ENCODE measurements at regions not wholly inside any gene's neighbourhood (a gene's known extent, or its start where the extent isn't known, plus 50 kb on each side); places are given as distances from the start of the nearest gene placed in this dataset.

- no peak for TF ChIP-seq CTCF (IDR thresholded peaks at IDR 0.05; ENCODE audit: borderline replicate concordance, extremely low read depth, low read length, poor library complexity, severe bottlenecking)
- no peak for TF ChIP-seq EZH2 (IDR thresholded peaks at IDR 0.05; ENCODE audit: borderline replicate concordance, low read depth, low read length, severe bottlenecking)
These were observed 249.7 kb downstream of the ETAA1 start for GRCh38 chr2:67646714-67647333.

Data from DND-41 (cell line).